ENCODE measurements at regions not wholly inside any gene's neighbourhood (a gene's known extent, or its start where the extent isn't known, plus 50 kb on each side); places are given as distances from the start of the nearest gene placed in this dataset.

DNA sequence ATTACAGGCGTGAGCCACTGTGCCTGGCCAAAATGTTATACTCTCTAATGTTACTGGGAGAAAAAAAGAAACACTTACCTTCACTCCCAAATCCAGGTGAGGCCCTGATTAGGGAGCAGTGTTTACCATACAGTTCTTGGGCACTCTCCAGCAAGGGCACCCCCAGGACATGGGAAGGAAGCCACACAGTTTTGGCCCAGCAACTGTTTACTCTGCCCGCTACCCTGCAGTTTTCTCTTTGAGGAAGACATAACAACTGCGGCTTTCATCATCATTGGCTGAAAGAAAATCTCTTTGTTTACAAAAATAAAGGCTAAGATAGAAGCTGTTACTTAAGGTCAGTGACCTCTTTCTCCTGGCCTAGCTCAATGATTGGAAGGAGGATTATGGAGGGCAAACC lies 145.5 kb upstream of the DUSP21 start:
- no peak for TF ChIP-seq POLR2A (IDR thresholded peaks at IDR 0.05)
- TF ChIP-seq, protein P1, sequence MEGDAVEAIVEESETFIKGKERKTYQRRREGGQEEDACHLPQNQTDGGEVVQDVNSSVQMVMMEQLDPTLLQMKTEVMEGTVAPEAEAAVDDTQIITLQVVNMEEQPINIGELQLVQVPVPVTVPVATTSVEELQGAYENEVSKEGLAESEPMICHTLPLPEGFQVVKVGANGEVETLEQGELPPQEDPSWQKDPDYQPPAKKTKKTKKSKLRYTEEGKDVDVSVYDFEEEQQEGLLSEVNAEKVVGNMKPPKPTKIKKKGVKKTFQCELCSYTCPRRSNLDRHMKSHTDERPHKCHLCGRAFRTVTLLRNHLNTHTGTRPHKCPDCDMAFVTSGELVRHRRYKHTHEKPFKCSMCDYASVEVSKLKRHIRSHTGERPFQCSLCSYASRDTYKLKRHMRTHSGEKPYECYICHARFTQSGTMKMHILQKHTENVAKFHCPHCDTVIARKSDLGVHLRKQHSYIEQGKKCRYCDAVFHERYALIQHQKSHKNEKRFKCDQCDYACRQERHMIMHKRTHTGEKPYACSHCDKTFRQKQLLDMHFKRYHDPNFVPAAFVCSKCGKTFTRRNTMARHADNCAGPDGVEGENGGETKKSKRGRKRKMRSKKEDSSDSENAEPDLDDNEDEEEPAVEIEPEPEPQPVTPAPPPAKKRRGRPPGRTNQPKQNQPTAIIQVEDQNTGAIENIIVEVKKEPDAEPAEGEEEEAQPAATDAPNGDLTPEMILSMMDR (IDR thresholded peaks at IDR 0.05), result no peak

Data from adrenal gland (tissue), 5 donors.